DND-41 (cell line): ENCODE measurements at regions not wholly inside any gene's neighbourhood (a gene's known extent, or its start where the extent isn't known, plus 50 kb on each side); places are given as distances from the start of the nearest gene placed in this dataset.

Experiments used
- EZH2 ChIP-seq: IDR thresholded peaks from 3 replicates; pipeline ENCODE4 v1.6.1; 2012; ENCODE audit warnings: borderline replicate concordance, low read depth, mild to moderate bottlenecking, moderate library complexity, low read length, inconsistent platforms; ENCODE audit not compliant: severe bottlenecking
- TF ChIP-seq, protein P1 (sequence below): IDR thresholded peaks from 2 replicates; pipeline ENCODE4 v1.5.1; 2012; ENCODE audit warnings: borderline replicate concordance, low read length, moderate library complexity, mild to moderate bottlenecking; ENCODE audit not compliant: poor library complexity, severe bottlenecking; ENCODE audit errors: extremely low read depth

DNA sequence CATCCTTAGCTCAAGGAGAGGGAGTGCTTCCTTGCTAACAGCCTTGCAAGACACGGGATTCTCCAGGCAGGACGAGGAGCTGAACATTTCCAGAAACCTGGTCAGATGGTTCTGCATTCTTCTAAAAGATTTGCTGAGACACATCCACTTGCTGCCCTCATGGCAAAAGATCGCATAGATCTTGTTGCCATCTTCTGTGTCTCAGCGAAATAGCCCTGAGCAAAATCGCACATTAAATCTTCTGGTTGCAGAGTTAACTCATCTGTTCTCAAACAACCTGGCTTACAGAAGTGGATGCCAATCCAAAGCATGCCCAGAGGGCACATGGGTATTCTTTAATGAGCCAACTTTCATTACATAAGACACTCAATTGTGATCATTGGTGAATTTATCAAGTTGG is 167.5 kb downstream of the PRKX start:
- TF ChIP-seq, protein P1, sequence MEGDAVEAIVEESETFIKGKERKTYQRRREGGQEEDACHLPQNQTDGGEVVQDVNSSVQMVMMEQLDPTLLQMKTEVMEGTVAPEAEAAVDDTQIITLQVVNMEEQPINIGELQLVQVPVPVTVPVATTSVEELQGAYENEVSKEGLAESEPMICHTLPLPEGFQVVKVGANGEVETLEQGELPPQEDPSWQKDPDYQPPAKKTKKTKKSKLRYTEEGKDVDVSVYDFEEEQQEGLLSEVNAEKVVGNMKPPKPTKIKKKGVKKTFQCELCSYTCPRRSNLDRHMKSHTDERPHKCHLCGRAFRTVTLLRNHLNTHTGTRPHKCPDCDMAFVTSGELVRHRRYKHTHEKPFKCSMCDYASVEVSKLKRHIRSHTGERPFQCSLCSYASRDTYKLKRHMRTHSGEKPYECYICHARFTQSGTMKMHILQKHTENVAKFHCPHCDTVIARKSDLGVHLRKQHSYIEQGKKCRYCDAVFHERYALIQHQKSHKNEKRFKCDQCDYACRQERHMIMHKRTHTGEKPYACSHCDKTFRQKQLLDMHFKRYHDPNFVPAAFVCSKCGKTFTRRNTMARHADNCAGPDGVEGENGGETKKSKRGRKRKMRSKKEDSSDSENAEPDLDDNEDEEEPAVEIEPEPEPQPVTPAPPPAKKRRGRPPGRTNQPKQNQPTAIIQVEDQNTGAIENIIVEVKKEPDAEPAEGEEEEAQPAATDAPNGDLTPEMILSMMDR, result no peak
- no peak for TF ChIP-seq EZH2
